Aorta (tissue), 5 donors: ENCODE measurements at regions not wholly inside any gene's neighbourhood (a gene's known extent, or its start where the extent isn't known, plus 50 kb on each side); places are given as distances from the start of the nearest gene placed in this dataset.

Source experiments
- ATAC-seq: fragments of 200-7000 bp; cut with Tn5 transposase; one replicate; pipeline ENCODE4 v1.9.1; 2022; ENCODE audit warnings: moderate library complexity; ENCODE audit not compliant: low FRiP score
- DNase-seq, 2 donors: peaks; one replicate each; pipeline ENCODE4 v3.0.0-alpha.2; 2020
- H3K27ac ChIP-seq, 2 donors: one replicate each; pipeline ENCODE4 v1.5.1; 2013; ENCODE audit warnings: low read length in 2 of 2, mild to moderate bottlenecking in 2 of 2, moderate library complexity in 2 of 2, control low read depth in 1 of 2, inconsistent platforms in 1 of 2, low read depth in 1 of 2
- H3K27me3 ChIP-seq, 2 donors: one replicate each; pipeline ENCODE4 v1.6.1; 2013; ENCODE audit warnings: control low read depth in 1 of 2, low read length in 1 of 2, mild to moderate bottlenecking in 1 of 2, moderate library complexity in 1 of 2; ENCODE audit not compliant: insufficient read depth in 2 of 2, control insufficient read depth in 1 of 2
- H3K36me3 ChIP-seq, 2 donors: one replicate each; pipeline ENCODE4 v1.6.1; 2013; ENCODE audit warnings: control low read depth in 1 of 2, low read length in 1 of 2, mild to moderate bottlenecking in 1 of 2; ENCODE audit not compliant: insufficient read depth in 2 of 2, control insufficient read depth in 1 of 2
- H3K4me1 ChIP-seq, 2 donors: one replicate each; pipeline ENCODE4 v1.6.1; 2013; ENCODE audit warnings: low read length in 2 of 2, control low read depth in 1 of 2, mild to moderate bottlenecking in 1 of 2, moderate library complexity in 1 of 2; ENCODE audit not compliant: insufficient read depth in 2 of 2, control insufficient read depth in 1 of 2
- H3K4me3 ChIP-seq, 2 donors: one replicate each; pipeline ENCODE4 v1.5.1; 2013; ENCODE audit warnings: low read length in 2 of 2, control low read depth in 1 of 2, mild to moderate bottlenecking in 1 of 2
- H3K9me3 ChIP-seq: one replicate; pipeline ENCODE4 v1.6.1; 2013; ENCODE audit warnings: mild to moderate bottlenecking, low read length; ENCODE audit not compliant: control insufficient read depth
- WGBS, 2 donors: extraction: QIAGEN DNeasy Blood & Tissue Kit; methylation state at CpG; one replicate each; pipeline ENCODE4 v1.1.7; 2013; 5-methylcytosine and 5-hydroxymethylcytosine counted together
- intact Hi-C, 2 donors: fragments of 100-400 bp; cut with DNase I; formaldehyde crosslinking; loops; one replicate each; pipeline versions ENCODE4 v1.14.2 to v1.15.0; 2022
- donor health status: healthy with polysubstance abuse.
- donor health status: Bipolar disorder and iron deficiency.
- donor health status: DM: no; HTN: no; CAD: no.
- donor health status: DM: no; HTN: no; CAD: no.
- donor health status: DM: yes; HTN: yes; CAD: no.

DNA sequence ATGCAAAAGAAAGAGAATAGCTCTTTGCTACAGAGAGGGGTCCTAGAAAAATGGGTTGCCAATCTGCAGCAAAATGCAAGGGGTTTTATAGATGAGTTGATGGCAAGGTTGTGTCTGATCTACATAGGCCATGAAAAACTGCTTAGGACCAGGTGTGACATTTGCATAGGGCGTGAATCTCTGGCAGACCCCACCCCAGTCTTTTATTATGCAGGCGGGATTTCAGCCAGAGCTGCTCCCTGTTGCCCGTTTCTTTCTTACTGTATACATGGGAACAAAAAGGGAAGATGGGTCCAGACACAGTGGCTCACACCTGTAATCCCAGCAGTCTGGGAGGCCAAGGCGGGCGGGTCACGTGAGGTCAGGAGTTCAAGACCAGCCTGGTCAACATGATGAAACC is 286.4 kb upstream of the LRRTM4 start:
- DNase-seq (no peak), ATAC-seq (no peak)
- no peaks in the 10 kb centered on the region for H3K36me3 ChIP-seq
- H3K9me3 ChIP-seq: peaks cover 1% of the 10 kb centered on the region
- H3K4me3 ChIP-seq: no peak overlapping the region
- 91 to 95% methylated on average over 6 of the region's 6 CpGs for WGBS, 2 donors
- no peaks in the 10 kb centered on the region for H3K4me1 ChIP-seq
- no peak overlapping the region for H3K27ac ChIP-seq
- H3K27me3 ChIP-seq: no peaks in the 10 kb centered on the region
- intact Hi-C loops: no loop called here

DNA sequence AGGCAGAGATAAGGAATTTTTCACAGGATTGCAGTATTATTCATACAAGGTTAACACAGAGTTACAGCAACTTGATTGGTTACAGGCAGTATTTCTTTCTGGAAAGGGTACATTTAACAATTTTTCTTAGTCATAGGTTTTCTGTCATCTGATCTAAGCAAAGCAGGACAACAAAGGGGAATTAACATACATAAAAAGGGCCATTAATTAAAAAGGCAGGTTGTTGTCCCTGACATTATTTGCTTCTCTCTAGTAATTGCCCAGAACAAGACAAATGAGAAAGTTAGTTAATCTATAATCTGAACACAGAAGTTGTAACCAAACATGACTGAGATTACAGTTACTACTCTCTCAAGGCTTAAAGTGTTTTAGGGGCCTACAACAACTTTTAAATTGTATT is 291.4 kb upstream of the LRRTM4 start:
- no peak overlapping the region for H3K27ac ChIP-seq
- H3K36me3 ChIP-seq: no peaks in the 10 kb centered on the region
- H3K4me3 ChIP-seq: no peak overlapping the region
- intact Hi-C loops: no loop called here
- H3K4me1 ChIP-seq: no peaks in the 10 kb centered on the region
- ATAC-seq (no peak), DNase-seq (no peak)
- H3K27me3 ChIP-seq: no peaks in the 10 kb centered on the region
- H3K9me3 ChIP-seq: no peaks in the 10 kb centered on the region

DNA sequence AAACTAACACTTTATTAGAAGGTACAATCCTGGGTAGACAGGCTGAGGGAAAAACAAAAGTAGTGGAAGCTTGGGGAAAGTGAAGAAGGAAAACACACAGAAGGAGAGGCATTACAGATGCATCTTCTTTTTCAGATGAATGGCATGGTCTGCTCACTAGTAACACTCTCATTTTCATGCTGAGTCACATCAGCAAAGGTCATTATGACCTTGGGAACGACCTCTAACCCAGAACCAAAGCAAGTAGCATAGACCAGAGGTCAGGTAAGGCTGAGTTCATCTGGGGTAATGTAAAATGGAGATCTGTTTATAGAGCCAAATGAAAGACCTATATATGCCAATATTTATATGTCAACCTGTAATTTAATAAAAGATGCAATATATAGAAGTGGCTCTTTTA is 294.4 kb upstream of the LRRTM4 start:
- DNase-seq (no peak), ATAC-seq (no peak)
- intact Hi-C loops: no loop called here
- Histone ChIP-seq H3K9me3 (no peaks in the 10 kb centered on the region), H3K36me3 (no peaks in the 10 kb centered on the region), H3K4me3 (no peak overlapping the region), H3K27ac (no peak overlapping the region), H3K4me1 (no peaks in the 10 kb centered on the region), H3K27me3 (no peaks in the 10 kb centered on the region)
- 61 to 63% methylated on average over 1 of the region's 1 CpG for WGBS, 2 donors

DNA sequence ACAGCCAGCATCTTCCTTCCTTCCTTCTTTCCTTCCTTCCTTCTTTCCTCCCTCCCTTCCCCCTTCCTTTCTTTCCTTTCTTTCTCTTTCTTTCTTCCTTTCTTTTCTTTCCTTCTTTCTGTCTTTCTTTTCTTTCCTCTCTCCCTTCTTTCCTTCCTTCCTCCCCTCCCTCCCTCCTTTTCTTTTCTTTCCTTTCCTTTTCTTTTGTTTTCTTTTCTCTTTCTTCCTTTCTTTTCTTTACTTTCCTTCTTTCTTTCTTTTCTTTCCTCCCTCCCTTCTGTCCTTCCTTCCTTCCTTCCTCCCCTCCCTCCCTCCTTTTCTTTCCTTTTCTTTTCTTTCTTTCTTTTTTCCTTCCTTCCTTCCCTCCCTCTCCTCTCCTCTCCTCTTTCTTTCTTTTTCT is 296.0 kb upstream of the LRRTM4 start:
- Histone ChIP-seq H3K27ac (no peak overlapping the region), H3K27me3 (no peaks in the 10 kb centered on the region), H3K9me3 (no peaks in the 10 kb centered on the region), H3K4me1 (no peaks in the 10 kb centered on the region), H3K4me3 (no peak overlapping the region), H3K36me3 (no peaks in the 10 kb centered on the region)
- ATAC-seq (no peak), DNase-seq (no peak)
- intact Hi-C loops: no loop called here

DNA sequence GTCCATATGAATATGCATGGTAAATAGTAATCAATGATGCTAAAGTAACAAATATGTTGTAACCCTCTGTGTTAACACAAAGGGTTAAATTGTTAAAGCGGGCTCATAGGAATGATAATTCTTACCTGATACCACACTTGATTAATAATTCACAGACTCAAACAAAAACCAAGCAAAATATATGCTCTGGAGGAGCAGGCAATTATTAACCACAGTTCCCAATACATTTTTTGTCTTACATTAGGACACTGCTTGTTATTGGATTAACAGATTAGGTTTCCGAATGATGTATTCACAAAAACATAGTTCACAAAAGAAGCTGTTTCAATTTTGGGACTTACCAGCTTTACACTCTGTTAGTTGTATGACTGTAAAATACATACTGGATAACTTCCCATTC is 300.9 kb upstream of the LRRTM4 start:
- DNase-seq (no peak), ATAC-seq (no peak)
- intact Hi-C loops: no loop called here
- Histone ChIP-seq H3K27ac (no peak overlapping the region), H3K36me3 (no peaks in the 10 kb centered on the region), H3K4me3 (no peak overlapping the region), H3K27me3 (no peaks in the 10 kb centered on the region), H3K9me3 (no peaks in the 10 kb centered on the region), H3K4me1 (no peaks in the 10 kb centered on the region)
- WGBS, 2 donors: 80 to 86% methylated on average over 2 of the region's 2 CpGs

DNA sequence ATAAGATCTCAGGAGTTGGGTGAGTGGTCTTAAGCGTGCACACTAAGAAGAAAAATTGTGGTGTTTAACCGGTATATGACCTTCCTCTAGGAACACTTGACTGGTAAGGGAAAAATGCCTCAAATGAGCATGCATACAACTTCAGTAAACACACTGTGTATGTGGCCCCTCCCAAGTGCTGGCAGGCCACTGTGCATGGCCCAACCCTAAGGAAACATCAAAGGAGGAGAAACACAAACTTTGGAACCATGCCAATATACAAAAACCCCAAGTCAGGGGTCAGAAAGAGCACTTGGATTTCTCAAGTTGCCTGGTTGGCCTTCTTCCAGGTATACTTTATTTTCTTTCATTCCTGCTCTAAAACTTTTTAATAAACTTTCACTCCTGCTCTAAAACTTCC is 308.9 kb upstream of the LRRTM4 start:
- no peaks in the 10 kb centered on the region for H3K27me3 ChIP-seq
- intact Hi-C loops: no loop called here
- H3K36me3 ChIP-seq: no peaks in the 10 kb centered on the region
- 95 to 96% methylated on average over 2 of the region's 2 CpGs for WGBS, 2 donors
- no peak for DNase-seq
- no peak overlapping the region for H3K4me3 ChIP-seq
- ATAC-seq: no peak
- H3K9me3 ChIP-seq: peaks cover 2% of the 10 kb centered on the region
- no peak overlapping the region for H3K27ac ChIP-seq
- H3K4me1 ChIP-seq: no peaks in the 10 kb centered on the region

DNA sequence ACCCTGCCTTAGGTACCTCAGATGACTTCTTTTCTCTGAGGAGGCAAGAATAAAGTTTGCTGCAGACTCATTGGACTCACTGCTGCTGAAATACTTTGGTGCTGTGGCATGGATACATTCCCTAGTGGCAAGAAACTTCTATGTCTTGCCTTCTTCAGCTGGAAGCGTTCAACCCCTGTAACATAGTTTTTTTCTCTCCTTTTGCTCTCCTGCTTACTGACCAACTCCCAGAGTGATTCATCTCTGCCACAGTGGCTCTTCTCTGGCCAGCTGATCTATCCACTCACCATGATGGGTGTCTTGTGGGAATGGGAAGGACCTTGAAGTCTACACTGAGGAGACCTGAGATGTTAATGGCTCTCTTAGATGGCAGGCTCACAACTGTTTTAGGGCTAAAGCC is 309.3 kb upstream of the LRRTM4 start:
- Histone ChIP-seq H3K4me3 (no peak overlapping the region), H3K9me3 (peaks cover 2% of the 10 kb centered on the region), H3K4me1 (no peaks in the 10 kb centered on the region), H3K36me3 (no peaks in the 10 kb centered on the region), H3K27me3 (no peaks in the 10 kb centered on the region), H3K27ac (no peak overlapping the region)
- whole genome bisulfite sequencing, 2 donors: 75 to 82% methylated on average over 1 of the region's 1 CpG
- no peak for DNase-seq
- ATAC-seq: peak; percentile 7
- intact Hi-C loops: no loop called here

DNA sequence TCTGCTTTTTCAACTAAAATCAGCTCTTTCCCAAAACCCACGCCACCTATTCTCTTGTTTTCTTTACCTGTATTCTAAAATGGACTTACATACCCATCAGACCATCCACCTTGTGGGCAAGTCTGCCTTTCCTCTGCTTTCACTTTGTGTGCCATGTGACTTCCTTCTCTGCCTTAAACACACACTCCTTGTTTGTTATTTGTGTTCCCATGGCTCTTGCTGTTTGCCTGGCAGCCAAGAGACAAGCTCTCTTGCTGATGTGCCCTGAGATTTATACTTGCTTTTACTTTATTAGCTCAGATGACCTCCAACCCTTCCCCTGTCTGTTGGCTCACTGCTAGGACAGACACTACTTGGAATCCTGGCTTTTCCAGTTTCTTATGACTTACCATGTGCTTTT is 309.7 kb upstream of the LRRTM4 start:
- intact Hi-C loops: no loop called here
- Histone ChIP-seq H3K4me3 (no peak overlapping the region), H3K27ac (no peak overlapping the region), H3K9me3 (peaks cover 2% of the 10 kb centered on the region), H3K27me3 (no peaks in the 10 kb centered on the region), H3K4me1 (no peaks in the 10 kb centered on the region), H3K36me3 (no peaks in the 10 kb centered on the region)
- ATAC-seq (no peak), DNase-seq (no peak)
- WGBS, 2 donors: 58 to 88% methylated on average over 1 of the region's 1 CpG

DNA sequence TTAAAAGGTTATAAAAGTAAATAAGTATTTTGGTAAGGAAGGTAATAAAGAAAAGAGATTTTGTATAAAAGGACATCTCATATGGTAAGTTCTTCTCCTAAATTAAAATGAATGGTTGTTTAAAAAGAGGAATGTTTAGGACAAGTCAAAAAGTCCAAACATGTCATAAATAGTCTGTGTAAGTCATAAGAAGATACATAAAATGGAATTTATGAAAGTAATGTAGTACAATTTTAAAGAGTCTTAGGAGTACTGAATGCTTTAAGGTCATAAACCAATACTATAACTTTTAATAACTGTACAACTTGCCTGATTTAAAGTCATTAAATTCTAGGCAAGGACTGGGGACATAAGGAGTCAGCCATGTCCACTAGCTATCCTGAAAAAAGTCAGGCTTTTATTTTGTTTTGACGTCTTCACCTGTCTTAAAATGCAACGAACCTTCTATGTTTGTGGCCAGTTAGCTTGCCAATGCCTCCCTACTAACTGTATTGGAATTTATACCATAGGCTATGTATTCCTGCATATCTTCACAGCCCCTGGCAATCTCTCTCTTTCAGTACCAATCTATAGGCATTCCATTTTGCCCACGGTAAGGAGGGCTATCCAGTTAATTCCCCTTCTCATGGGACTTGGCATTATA is 312.3 kb upstream of the LRRTM4 start:
- DNase-seq (no peak), ATAC-seq (no peak)
- Histone ChIP-seq H3K27ac (no peak overlapping the region), H3K9me3 (peaks cover 2% of the 10 kb centered on the region), H3K36me3 (no peaks in the 10 kb centered on the region), H3K4me1 (no peaks in the 10 kb centered on the region), H3K4me3 (no peak overlapping the region), H3K27me3 (no peaks in the 10 kb centered on the region)
- 87 to 89% methylated on average over 3 of the region's 3 CpGs for WGBS, 2 donors
- intact Hi-C loops: no loop called here
